Keratinocyte (primary cell): ENCODE measurements at regions not wholly inside any gene's neighbourhood (a gene's known extent, or its start where the extent isn't known, plus 50 kb on each side); places are given as distances from the start of the nearest gene placed in this dataset.

ENCODE experiments used
- DNase-seq: peaks from one replicate; pipeline ENCODE4 v3.0.0-alpha.2; 2011; ENCODE audit warnings: low read depth, missing footprints, low spot score
- FAIRE-seq: peaks from 2 replicates; lab custom pipeline; 2011; peaks lifted over from hg19 to GRCh38; lab: Jason Lieb, UNC
- H2AFZ ChIP-seq: 2 replicates; pipeline ENCODE4 v1.6.0; 2012; ENCODE audit warnings: low read length, control low read depth, inconsistent platforms; ENCODE audit not compliant: control insufficient read depth
- H3K27ac ChIP-seq: 2 replicates; pipeline ENCODE4 v1.5.1; 2011; ENCODE audit warnings: low read length; ENCODE audit not compliant: control insufficient read depth, insufficient read depth
- H3K27me3 ChIP-seq: 3 replicates; pipeline ENCODE4 v1.6.0; 2011; ENCODE audit warnings: low read length; ENCODE audit not compliant: control insufficient read depth, insufficient read depth; ENCODE audit errors: extremely low read depth
- H3K36me3 ChIP-seq, 2 experiments: 2 replicates in 1 of 2; 3 replicates in 1 of 2; pipeline ENCODE4 v1.5.1; 2011; ENCODE audit warnings: low read length in 2 of 2, mild to moderate bottlenecking in 1 of 2; ENCODE audit not compliant: control insufficient read depth in 2 of 2, insufficient read depth in 2 of 2; ENCODE audit errors: extremely low read depth in 1 of 2
- H3K4me1 ChIP-seq: 3 replicates; pipeline ENCODE4 v1.5.1; 2011; ENCODE audit warnings: low read length; ENCODE audit not compliant: control insufficient read depth, insufficient read depth; ENCODE audit errors: extremely low read depth
- H3K4me2 ChIP-seq: 3 replicates; pipeline ENCODE4 v1.6.0; 2011; ENCODE audit warnings: low read depth, low read length; ENCODE audit not compliant: control insufficient read depth, insufficient read depth; ENCODE audit errors: extremely low read depth
- H3K4me3 ChIP-seq, 3 experiments: fragments of 200-600 bp in 1 of 3; sonication (generic) in 1 of 3; 2 replicates in 2 of 3; 3 replicates in 1 of 3; pipeline ENCODE4 v1.5.1; 2011 to 2016; ENCODE audit warnings: low read length in 3 of 3, mild to moderate bottlenecking in 3 of 3, control low read depth in 2 of 3, inconsistent platforms in 1 of 3, low read depth in 1 of 3, mixed read lengths in 1 of 3, mixed run types in 1 of 3, moderate library complexity in 1 of 3; ENCODE audit not compliant: control insufficient read depth in 2 of 3, insufficient read depth in 2 of 3; ENCODE audit errors: extremely low read depth in 1 of 3
- H3K79me2 ChIP-seq: 2 replicates; pipeline ENCODE4 v1.6.0; 2012; ENCODE audit warnings: low read length; ENCODE audit not compliant: control insufficient read depth, insufficient read depth
- H3K9ac ChIP-seq: 3 replicates; pipeline ENCODE4 v1.6.0; 2011; ENCODE audit warnings: low read length; ENCODE audit not compliant: control insufficient read depth, insufficient read depth; ENCODE audit errors: extremely low read depth
- H3K9me1 ChIP-seq: 3 replicates; pipeline ENCODE4 v1.6.0; 2011; ENCODE audit warnings: low read length; ENCODE audit not compliant: control insufficient read depth, insufficient read depth; ENCODE audit errors: extremely low read depth
- H3K9me3 ChIP-seq: 2 replicates; pipeline ENCODE4 v1.5.1; 2012; ENCODE audit warnings: low read depth, low read length; ENCODE audit not compliant: control insufficient read depth
- H4K20me1 ChIP-seq: 3 replicates; pipeline ENCODE4 v1.6.0; 2011; ENCODE audit warnings: low read length; ENCODE audit not compliant: control insufficient read depth, insufficient read depth; ENCODE audit errors: extremely low read depth
- CTCF ChIP-seq, 3 experiments: IDR thresholded peaks in 1 of 3; conservative IDR thresholded peaks in 1 of 3; optimal IDR thresholded peaks in 1 of 3; 2 replicates in 2 of 3; 3 replicates in 1 of 3; pipeline versions ENCODE3 to v1.5.1; 2011; ENCODE audit warnings: low read length in 3 of 3, mild to moderate bottlenecking in 3 of 3, moderate library complexity in 2 of 3, control low read depth in 1 of 3, inconsistent platforms in 1 of 3; ENCODE audit not compliant: insufficient read depth in 2 of 3; ENCODE audit errors: extremely low read depth in 1 of 3
- EZH2 ChIP-seq: IDR thresholded peaks from one replicate; pipeline ENCODE4 v1.6.1; 2012; ENCODE audit warnings: inconsistent platforms, mild to moderate bottlenecking, low read length, moderate library complexity
- dilution Hi-C: fragments of 300-500 bp; cut with MboI; formaldehyde crosslinking; loops from one replicate; pipeline ENCODE4 v1.7.0; 2020; ENCODE audit warnings: low sequenced_read_pairs; ENCODE audit not compliant: extremely low pct_ligation_motif_present

- no peaks in the 10 kb centered on the region for H3K9me3 ChIP-seq
- H3K4me1 ChIP-seq: peaks cover 8% of the 10 kb centered on the region
- no peaks in the 10 kb centered on the region for H3K9me1 ChIP-seq
- no peak overlapping the region for H3K4me2 ChIP-seq
- no peak overlapping the region for H2AFZ ChIP-seq
- no peak for TF ChIP-seq CTCF (optimal IDR thresholded peaks at IDR 0.05 in 1 of 3, IDR thresholded peaks at IDR 0.05 in 1 of 3, conservative IDR thresholded peaks at IDR 0.05 in 1 of 3; ENCODE audit: extremely low read depth in 1 of 3, insufficient read depth in 2 of 3, low read length in 3 of 3)
- no peak for TF ChIP-seq EZH2
- no peak overlapping the region for H3K9ac ChIP-seq
- H4K20me1 ChIP-seq: no peaks in the 10 kb centered on the region
- no peaks in the 10 kb centered on the region for H3K27me3 ChIP-seq
- H3K36me3 ChIP-seq: no peaks in the 10 kb centered on the region
- dilution Hi-C loops: no loop called here
- no peak overlapping the region for H3K4me3 ChIP-seq
- H3K79me2 ChIP-seq: no peaks in the 10 kb centered on the region
- FAIRE-seq (no peak), DNase-seq (no peak)
- H3K27ac ChIP-seq: no peak overlapping the region
Observed at GRCh38 chr1:222256058-222256457, 291.8 kb downstream of the HHIPL2 start.

GRCh38 chr1:222252788-222253187, 295.1 kb downstream of the HHIPL2 start:
- no peak for TF ChIP-seq CTCF (optimal IDR thresholded peaks at IDR 0.05 in 1 of 3, IDR thresholded peaks at IDR 0.05 in 1 of 3, conservative IDR thresholded peaks at IDR 0.05 in 1 of 3; ENCODE audit: extremely low read depth in 1 of 3, insufficient read depth in 2 of 3, low read length in 3 of 3)
- TF ChIP-seq EZH2: no peak
- Histone ChIP-seq H3K27ac (no peak overlapping the region), H3K4me2 (no peak overlapping the region), H3K79me2 (no peaks in the 10 kb centered on the region), H3K9me1 (no peaks in the 10 kb centered on the region), H3K9me3 (no peaks in the 10 kb centered on the region), H3K4me3 (no peak overlapping the region), H4K20me1 (no peaks in the 10 kb centered on the region), H3K36me3 (no peaks in the 10 kb centered on the region), H2AFZ (no peak overlapping the region), H3K27me3 (no peaks in the 10 kb centered on the region), H3K9ac (no peak overlapping the region), H3K4me1 (peaks cover 8% of the 10 kb centered on the region)
- FAIRE-seq (no peak), DNase-seq (no peak)
- dilution Hi-C loops: no loop called here
